CD4-positive, alpha-beta T cell treated with Interferon gamma for 1 hour (primary cell): ENCODE measurements at regions not wholly inside any gene's neighbourhood (a gene's known extent, or its start where the extent isn't known, plus 50 kb on each side); places are given as distances from the start of the nearest gene placed in this dataset.

ENCODE experiments used
- DNase-seq: peaks from one replicate; pipeline ENCODE4 v3.0.0-alpha.2; 2020

DNA sequence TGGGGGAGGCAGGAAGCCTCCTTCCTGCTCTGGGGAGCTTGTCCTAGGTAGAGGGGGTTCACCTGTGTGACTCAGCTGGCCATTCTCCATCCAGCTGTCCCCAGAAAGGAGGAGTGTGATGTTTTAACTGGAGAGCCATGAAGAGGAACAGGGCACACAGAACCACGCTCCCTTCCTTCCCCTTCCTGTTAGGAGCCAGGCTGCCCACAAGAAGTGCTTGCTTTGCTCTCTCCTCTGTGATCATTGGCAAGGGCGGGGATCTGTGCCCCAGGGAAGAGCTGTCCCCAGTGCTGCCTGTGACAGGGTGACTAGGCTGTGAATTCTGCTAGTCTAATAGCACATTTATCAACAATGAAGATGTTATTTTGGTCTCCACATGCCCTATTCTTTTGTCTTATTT lies 169.6 kb upstream of the GATB start:
- DNase-seq = no peak

DNA sequence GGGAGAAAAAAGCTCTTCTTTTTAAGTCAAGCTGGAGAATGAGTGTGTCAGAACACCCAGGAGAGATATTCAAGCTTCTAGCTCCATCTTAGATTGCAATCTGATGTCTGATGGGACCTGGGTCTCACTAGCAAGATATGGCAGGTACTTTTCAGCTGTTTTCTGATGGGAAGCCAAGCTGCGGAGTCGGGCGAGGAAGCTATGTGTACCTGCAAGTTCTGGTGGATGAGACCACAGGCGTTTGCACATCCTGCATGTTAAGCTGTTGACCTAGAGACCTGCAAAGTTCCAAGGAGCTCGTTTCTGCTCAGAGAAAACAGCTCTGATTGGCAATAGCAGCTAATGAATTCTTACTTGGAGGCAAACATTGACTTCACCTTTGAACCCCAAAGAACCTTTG lies 167.3 kb upstream of the GATB start:
- no peak for DNase-seq

DNA sequence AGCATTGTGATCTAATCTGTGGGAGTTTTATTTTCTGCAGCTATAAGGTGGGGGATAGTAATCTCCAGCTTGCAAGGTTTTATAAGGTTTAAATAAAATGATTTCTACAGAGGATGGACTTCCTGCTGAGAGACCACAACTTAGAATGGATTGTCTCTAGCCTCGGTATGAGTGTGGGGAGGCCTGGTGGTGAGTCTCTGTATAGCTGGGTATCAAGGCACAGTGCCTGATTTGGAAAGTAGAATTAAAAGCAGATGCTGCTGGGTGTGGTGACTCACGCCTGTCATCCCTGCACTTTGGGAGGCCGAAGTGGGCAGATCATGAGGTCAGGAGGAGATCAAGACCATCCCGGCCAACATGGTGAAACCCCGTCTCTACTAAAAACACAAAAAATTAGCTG lies 162.0 kb upstream of the GATB start:
- no peak for DNase-seq

DNA sequence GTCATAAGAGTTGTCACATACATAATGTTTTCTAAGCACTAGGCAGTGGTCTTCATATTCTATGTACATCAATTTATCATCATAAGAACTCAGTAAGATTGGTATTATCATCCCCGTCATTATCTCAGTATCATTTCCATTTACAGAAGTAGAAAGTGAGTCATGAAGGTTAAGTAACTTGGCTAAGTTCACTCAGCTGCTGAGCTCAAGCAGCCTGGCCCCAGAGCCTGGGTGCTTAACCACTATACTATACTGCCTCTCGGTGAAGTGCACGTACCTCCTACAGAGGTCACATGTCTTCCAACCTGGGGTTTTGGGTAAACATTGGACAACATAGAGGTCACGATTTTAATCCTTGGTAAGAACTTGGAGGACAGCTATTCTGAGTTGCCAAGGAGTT lies 161.5 kb upstream of the GATB start:
- no peak for DNase-seq

DNA sequence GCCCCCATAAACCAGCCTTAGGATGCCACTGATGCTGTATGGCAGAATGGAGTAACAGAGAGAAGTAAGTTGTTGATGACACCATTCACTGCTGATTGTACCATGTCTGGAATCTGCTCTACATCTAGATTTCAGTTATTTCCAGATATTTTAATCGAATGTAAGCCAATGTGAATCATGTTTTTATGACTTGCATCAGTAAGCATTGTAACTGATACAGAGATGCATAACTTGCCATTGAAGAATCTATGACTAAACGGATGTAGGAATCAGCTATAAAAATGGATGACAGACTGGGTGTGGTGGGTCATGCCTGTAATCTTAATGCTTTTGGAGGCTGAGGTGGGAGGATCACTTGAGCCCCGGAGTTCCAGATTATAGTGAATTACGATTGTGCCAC lies 161.0 kb upstream of the GATB start:
- no peak for DNase-seq

DNA sequence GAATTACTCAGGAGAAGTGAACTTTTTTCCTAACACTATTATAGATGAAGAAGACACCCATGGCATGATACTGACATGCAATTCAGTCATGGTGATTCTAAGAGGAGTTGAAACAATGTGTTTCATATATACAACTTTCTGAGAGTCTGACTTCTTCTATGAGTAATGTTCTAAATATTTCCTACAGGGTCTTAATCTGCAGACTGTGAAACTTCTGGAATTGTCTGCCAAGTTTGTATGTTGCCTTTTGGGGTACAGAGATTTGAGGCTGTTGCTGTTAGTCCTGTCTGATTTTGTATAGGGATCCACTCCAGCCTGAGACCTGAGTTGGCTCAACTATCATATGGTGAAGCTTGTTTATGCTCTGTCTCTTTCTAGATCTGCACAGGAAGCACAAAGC lies 160.6 kb upstream of the GATB start:
- DNase-seq = no peak

DNA sequence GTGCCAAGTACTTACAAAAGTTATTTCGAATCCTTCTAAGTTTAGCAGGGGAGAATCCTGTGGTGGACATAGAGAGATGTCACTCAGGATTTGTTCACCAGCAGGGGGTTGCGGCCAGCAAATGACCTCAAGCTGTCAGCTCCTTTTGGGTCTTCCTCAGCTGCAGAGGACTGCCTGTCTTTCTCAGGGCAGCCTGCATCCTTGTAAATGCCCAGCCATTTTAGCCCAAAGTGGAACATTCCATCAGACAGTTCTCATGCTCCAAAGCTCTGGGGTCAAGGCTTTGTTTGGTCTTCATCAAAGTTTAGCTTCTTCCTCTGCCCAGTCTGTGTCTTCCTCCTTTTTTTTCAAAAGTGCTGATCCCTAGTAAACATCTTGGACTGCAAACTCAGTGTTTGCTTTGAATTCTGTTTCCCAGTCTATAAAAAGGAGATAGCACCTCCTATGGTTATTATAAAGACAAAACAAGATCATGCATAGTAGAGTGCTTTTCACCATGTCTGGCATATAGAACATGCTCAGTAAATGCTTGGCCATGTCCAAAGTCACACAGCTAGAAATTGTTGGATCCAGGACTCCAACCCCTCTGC lies 156.4 kb upstream of the GATB start:
- no peak for DNase-seq

DNA sequence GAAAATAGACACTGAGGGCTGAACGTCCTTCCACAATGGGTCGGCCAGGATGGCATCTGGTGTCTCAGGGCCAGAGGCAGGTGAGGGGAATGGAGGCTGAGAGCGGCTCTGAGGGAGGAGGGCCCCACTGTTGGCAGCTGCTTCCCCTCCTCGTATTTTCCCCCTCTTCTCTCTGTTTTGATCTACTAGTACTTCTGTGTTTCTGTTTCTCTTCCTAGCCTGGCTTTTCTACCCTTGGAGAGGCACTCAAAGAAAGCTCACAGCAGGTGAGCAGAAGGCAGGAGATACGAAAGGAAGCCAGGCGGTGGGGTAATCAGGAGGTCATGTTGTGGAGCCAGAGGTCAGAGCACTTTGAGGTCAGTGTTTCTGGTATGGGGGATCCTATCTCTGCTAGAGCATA lies 151.8 kb upstream of the GATB start:
- DNase-seq = no peak

DNA sequence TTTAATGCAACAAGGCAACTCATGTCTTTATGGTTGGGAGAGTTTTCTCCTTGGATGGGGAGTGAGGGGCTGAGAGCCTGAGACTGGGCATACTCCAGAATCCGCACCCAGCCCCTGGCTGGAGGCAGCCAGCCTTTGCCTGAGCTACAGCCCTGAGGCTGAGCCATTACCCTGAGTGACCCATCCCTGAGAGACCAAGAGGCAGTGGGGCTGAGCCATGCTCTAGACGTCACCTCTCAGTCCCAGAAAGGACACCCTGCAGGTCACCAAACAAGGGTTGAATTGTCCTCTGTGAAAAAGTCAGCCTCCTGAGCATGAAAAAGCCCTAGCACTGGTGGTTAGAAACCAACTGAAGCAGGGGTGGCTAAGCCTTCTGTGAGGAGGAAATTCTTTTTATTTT lies 151.2 kb upstream of the GATB start:
- no peak for DNase-seq

DNA sequence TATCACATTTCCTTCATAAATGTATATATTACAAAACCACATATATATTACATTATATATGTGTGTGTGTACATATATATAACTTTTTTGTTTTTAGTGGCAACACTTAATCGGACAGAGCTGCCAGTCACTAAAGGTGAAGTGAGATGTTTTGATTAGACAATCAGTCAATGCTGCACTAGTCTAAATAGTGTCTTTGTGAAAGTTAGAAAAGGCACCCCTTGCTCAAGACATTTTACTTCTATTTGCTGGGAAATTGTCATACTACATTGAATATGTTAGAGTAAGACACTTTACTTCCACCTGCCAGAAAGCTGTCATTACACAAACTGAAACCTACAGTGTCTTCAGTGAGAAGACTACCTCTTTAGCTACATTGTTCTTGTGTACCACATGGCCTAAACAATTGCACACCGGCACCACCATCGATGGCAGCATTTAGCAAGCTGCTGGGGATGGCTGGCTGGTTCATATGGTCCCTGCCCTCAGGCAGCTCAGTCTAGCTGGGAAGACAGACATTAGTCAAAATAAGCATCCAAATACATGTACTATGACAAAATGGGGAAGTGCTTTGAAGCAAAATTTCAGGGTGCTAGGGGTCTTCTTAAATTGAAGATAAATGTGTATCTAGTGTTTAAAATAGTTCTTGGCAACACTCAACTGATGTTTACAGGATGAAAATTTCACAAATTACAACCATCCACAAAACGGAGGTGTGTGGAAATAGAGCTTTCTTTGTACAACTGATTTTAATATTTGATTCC lies 148.1 kb upstream of the GATB start:
- DNase-seq = no peak

DNA sequence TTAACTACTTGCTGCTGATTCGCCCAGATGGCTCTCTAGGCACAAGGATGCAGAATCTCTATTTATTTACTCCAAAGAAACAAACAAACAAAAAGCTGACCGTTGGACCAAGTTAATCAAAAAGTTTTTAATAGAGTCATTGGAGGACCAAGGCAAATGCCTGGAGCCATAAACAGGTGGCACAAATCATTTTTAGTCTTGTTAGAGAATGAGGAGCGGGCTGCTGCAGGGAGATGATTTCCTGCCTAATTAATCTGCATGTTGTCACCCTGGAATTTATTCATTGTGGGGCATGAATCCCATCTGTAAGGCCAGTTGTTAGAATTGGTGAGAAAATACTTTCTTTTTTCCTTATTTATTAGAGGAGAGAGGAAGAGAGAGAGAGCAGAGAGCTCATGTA lies 147.4 kb upstream of the GATB start:
- DNase-seq = no peak

DNA sequence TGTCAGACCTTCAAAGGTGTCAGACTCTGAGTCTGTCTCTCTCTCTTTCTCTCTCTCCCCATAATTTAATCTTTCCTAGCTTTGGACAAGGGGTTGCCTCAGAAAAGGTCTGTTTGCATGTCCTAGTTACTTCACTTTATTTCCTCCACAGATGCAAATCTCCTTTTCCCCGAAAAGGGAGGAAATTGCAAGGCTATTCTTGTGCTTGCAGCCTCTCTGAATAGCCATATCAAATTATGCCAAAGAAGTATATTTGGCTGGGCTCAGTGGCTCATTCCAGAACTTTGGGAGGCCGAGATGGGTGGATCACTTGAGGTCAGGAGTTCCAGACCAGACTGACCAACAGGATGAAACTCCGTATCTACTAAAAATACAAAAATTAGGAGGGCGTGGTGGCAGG lies 145.6 kb upstream of the GATB start:
- DNase-seq = no peak

DNA sequence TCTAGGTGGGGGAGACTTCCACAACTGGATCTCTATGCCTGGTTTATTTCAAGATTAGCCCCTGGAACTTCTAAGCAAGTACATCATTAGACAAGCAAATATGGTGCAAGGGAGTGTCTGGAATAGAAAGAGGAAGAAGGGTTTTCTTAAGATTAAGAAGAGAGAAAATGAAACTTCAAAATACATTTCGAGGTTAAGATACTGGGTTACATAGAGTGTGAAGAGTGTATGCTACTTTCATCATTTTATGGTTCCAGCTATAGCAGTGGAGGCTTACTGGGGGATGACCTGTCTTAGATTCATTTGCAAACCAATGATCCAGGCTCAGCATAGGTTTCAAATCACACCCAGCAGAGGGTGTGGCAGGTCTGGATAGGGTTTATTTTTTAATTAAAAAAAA lies 144.4 kb upstream of the GATB start:
- no peak for DNase-seq

DNA sequence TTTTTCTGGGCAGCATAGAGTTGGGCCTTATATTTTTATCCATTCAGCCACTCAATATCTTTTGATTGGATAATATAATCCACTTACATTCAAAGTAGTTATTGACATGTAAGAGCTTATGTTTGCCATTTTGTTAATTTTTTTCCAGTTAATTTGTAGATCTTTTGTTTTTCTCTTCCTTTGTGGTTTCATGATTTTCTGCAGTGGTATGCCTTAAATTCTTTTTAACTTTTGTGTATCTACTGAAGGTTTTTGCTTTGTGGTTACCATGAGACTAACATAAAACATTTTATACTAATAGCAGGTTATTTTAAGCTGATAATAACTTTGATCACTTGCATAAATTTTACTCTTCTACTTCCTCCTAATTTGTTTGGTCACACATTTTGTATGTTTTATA lies 140.8 kb upstream of the GATB start:
- no peak for DNase-seq

DNA sequence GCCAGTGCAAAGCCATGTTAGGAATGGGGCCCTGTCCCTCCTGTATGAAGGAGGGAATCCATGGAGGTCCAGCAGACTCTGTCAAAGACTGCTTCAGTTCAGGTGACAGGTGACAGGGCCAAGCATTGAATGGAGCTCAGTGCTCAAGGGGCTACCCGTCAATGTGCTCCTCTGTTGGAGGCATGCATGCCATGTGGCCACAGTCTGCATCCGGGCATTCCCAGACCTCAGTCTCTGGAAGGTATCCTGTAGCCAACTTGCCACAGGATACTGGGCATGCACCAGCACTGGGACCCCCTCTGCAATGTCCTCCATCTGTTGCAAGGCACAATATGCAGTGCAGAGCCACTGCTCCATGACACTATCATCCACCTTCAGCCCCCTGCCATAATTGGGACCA lies 136.1 kb upstream of the GATB start:
- DNase-seq = no peak

DNA sequence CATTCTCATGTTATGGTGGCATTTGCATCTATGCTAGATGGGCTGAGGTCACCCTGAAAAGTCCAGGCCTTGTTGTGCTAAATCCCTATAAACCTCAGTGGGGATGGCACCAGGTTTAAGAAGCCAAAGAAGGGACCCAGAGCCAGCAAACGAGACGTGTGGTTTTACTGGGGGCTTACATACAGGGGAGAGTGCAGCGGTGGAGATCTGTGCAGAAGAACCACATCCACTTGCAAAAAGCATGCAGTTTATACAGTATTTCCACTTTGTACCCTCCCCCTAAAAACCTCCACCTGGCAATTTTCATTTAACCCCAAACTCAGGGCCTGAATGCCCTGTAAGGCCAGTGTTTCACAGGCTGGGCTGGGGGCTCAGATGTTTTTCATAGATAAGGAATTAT lies 134.9 kb upstream of the GATB start:
- DNase-seq = no peak

DNA sequence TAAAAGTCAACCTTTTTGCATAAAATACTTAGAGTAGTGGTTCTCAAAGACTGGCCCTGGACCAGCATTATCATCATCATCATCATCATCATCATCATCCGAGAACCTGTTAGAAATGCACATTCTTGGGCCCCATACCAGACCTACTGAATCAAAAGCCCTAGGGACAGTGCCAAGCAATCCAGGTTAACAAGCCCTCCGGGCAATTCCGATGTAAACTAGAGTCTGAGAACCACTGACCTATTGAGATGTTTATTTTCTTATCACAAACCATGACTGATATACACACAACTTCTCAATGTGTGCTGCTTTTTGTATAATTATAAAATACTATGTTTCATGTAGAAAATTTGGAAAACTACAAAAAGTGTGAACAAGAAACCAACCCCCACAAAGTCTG lies 133.4 kb upstream of the GATB start:
- no peak for DNase-seq

DNA sequence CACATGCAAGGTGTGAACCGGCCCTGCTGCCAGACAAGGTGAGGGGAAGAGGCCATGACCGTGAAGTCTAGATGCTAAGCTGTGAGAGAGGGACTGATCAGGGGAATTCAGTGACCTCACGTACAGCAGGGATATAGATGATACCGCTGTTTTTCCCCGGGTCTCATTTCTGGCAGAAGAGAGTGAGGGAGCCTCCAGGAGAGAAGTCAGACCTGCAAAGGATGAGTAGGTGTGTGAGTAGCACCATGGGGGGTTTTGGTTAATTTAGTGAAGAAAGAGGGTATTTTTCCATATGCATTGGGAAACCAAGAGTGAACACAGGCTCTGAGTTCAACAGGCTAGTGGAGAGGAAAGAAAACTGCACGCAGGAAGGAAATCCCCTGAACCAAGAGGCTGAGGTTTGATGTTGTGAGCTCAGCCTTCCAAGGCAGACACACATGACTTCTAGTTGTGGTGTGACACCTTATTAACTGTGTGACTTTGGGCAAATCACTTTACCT lies 127.6 kb upstream of the GATB start:
- no peak for DNase-seq

DNA sequence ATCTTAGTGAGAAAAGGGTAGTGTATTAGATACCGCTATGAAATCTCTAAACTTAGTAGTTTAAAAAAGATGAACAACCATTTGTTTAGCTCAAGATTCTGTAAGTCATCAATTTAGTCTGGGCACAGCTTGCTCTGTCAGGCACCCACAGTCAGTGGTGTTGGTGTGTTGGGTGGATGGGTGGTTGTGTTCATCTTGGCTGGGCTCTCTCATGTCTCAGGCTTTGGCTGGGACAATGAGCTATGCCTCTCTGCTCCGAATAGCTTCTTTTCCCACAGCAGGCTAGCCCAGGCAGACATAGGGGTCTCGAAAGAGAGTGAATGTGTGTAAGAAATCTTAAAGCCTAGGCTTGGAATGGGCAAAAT lies 127.0 kb upstream of the GATB start:
- DNase-seq = no peak

DNA sequence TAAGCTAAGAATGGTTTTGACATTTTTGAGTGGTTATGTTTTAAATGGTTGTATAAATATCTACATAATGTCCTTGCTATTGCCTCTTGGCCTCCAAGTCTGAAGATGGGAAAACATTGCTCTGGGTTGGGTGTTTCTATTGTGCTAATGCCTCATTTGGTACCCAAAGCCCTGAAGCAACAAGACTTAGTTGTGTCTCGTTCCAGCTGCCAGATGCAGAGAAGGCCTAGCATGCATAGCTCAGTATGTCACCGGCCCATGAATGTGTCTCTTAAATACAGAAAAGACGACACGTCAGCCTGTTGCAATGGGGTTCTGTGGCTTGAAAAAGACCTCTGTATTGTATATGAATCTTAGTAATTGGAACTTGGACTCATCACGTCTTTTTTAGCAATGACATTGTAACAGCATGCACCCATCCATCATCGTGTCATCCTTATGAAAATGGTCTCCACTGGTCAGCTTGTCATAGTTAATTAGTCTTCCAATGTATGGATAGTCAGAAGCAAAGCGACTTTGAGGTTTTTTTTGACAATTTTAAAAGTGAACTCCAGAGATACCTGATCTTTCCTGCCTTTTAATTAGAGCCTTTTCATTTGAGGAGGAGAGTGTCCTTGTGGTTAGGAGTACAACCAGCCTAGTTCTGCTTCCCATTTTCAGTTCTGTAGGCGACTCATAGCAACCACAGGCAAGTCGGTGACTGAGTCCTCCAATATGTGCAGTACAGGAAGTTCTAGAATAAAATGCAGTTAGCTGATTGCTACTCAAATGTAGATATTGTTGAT lies 126.4 kb upstream of the GATB start:
- no peak for DNase-seq

DNA sequence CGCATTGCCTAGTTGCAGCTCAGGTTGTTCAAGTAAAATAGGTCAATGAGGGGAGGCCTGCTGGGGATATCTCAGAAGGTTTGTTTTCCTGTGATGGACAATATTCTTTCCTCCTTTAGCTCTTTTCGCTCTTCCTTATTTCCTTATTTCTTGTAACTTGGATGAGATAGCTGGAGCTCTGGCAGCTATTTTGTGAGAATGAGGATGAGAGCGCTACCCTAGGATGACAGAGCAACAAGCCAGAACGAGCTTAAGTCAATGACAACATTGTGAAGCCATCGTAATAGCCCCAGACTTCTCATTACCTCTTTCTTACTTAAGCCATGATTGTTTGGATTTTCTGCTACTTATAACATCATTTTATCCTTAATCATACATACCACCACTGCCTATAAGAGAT lies 124.3 kb upstream of the GATB start:
- DNase-seq = no peak

DNA sequence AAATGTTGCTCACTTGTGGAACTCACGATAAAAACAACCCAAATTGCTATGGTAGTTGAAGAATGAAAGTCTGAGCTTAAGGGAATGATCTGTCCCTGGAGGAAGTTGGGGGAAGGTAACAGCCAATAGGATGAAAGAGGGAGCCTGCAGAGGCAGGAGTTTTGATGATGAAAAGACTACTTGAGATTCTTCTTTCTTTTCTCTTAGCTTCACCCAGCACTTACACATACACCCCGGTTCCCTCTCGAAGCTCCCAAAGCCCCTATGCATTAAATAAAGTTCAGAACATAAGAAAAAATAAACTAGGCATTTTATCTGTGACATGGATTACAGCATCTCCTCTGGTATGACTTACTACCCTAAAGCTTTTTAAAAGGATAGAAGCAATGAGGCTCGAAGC lies 122.9 kb upstream of the GATB start:
- DNase-seq = no peak

DNA sequence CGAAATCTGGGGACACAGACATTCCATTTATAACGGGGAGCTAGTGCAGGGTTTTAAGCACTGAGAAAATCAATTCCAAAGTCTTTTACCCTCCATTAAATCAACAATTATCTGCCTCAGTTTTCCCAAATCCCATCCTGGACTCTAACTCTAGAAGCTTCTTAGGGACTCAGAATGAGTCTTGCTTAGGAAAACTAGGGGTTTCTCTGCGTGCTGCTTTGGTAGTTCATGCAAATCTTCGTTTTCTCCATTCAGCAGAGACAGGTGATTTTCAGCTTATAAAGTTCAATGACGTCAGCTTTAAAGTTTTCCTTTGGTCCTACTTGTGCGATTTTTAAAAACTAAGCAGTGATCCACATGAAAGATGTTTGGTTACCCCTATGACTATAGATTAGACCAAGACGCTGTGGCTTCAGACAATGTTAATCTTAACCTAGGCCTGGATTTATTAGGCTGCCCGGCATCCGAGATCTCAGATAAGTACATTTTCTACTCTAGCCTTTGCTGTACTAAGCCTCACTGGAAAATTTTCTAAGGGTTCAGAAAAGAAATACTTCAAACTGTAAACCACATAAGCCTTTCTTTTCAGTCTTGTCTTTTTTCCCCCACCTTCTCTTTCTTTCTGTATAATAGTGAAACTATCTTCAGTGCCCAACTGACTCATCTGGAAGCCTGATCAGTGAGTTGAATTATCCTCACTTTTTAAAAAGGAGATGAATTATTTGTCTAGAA lies 121.4 kb upstream of the GATB start:
- no peak for DNase-seq
